ENCODE measurements at regions not wholly inside any gene's neighbourhood (a gene's known extent, or its start where the extent isn't known, plus 50 kb on each side); places are given as distances from the start of the nearest gene placed in this dataset.
A peak's percentile ranks its signal among the peaks of the same experiment; 100 is the strongest.

- DNase-seq: no peak
Observed at GRCh38 chr4:123265443-123265842, 131.2 kb upstream of the SPRY1 start.

- DNase-seq: no peak
Observed at GRCh38 chr4:123266221-123266620, 130.4 kb upstream of the SPRY1 start.

- DNase-seq: no peak
Observed at GRCh38 chr4:123278755-123279154, 117.8 kb upstream of the SPRY1 start.

DNA sequence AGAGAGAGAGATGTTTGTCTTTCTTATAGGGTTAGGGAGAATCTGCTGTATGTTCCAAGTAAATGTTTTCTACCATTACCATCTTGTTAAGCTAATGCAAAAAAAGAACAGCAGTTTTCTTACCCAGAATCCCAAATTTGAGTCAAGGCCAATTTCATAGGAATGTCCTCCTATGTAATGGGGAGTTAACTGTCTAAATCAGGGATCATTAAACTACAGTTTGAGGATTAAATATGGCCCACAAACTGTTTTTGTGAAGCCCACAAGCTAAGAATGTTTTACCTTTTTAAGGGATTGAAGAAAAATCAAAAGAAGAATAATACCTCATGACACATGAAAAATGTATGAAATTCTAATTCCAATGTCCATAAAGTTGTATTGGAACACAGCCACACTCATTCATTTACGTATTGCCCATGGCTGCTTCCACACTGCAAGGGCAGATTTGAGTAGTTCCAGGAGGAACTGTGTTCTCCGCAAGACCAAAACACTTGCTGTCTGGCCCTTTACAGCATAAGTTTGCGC lies 113.2 kb upstream of the SPRY1 start:
- DNase-seq: no peak

DNA sequence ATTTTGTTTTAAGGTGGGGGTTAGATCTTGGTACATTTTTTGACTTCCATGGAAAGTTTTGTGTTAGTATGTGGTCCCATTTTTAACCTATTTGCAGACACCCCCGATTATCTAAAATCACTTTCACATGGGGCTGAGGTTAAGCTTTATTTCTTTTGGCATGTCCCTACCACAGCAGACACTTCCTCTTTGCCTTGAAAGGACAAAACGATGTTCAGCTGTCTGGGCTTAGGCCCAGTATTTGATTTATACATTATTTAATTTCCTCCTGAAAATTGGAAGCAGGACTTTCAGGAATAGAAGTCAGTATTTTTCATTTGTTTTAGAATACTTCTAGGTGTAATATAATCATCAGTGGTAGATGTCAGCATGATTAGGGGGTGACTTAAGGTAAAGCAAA lies 112.4 kb upstream of the SPRY1 start:
- no peak for DNase-seq

GRCh38 chr4:123286903-123287466 lies 109.6 kb upstream of the SPRY1 start:
- no peak for DNase-seq

DNA sequence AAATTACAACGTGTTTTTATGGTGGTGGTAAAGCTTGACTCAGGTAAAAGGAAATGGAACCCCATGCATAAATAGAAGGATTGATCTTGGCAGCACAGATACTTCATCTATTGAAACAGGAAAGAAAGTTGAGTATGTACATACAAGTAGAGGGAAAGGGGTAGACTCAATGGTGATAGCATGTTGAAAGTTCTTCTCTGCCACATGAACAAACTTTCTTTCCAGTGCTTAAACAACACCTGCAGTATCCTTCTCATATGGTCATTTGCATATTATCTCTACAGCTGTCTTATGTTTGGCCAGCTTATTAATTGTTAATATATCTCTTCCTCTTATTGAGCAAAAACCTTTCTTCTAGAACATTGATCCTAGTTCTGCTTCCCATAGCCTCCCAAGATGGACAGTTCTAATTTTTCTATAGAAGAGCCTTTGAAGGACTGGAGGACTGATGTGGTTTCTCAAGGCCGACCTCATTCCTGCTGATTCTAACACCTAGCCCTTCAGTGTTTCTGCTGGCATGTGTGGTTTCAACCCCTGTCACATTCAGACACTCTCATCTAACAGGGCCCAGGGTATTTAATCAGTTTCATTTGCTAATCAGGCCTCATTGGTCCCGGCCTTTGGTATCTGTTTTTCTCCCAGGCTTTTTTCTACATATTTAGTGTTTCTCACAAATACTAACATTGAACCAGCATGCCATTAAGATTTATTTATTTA lies 108.1 kb upstream of the SPRY1 start:
- no peak for DNase-seq

GRCh38 chr4:123291329-123291728 lies 105.3 kb upstream of the SPRY1 start:
- no peak for DNase-seq

GRCh38 chr4:123297836-123298235 lies 98.8 kb upstream of the SPRY1 start:
- DNase-seq: no peak

DNA sequence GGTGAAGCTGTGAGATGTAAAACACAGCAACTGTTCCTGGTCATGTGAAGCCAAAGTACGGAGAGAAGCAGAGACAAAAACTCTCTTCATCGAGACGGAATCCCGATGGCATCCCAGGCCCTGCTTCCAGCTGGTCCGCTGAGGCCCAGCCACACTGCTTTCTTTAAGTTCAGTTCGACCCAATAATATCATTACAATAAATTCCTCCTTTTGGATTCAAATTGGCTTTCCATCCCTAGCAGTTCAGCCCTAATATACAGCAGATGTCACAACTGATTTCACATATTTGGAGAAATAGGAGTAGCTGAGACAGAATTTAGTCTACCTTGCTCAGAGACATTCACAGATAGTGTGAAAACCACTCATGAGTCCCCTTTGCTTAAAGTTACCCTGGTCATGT lies 98.3 kb upstream of the SPRY1 start:
- no peak for DNase-seq

GRCh38 chr4:123298801-123299200 lies 97.8 kb upstream of the SPRY1 start:
- DNase-seq: no peak

DNA sequence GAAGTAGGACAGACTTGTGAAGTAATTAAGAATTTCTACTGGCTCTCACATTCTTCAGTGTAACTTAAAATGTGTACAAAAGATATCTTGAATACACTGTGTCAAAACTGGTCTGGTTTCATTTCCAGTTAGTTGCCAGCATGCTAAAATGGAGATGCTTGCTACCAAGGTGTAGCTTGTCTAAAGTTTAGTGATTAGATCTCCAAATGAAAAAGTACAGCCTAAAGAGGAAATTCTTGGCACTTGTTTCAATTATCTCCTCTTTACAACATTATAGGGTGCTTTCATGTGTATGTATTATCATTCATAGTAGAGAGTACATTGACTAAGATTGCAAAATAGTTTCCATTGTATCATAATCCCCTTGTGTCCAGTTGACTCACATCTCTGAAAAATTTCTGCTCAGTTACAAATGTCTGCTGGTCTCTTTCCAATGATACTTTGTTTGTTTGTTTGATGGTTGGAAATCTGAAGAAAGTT lies 97.3 kb upstream of the SPRY1 start:
- DNase-seq: no peak

DNA sequence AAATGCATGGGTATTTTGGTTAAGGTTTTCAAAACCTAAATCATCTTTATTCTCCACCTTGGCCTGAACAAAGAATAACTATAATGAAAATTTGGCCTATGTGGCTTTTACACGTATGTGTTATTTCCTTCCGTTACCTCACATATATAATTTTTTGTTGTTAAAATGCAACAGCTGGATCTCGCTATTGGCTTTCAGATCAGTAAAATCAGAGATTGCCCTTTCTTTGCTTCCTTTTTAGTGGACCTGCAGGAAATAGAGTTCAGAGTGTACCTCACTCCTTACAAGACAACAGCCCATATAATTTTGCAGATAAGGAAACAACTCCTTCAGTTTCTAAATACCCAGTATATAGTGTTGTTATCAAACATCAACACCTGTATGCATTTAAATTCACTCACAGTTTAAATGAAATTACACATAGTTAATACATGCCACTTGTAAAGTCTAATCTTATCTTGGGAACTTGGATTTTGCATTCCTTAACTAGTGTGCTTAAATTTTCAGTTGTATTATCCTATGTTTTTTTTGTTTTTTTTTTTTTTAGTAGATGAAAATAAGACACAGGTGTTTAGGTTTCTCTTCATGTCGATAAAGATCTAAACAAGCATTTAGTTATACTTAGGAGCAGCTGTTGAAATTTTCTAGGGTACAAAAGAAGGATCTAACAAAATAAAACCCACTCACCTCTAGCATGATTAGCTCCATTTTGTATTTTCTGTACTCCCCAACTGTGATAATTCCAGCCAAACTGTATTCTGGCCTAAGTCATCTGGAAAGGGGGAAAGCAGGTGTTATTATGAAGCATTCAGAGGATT lies 96.2 kb upstream of the SPRY1 start:
- no peak for DNase-seq

DNA sequence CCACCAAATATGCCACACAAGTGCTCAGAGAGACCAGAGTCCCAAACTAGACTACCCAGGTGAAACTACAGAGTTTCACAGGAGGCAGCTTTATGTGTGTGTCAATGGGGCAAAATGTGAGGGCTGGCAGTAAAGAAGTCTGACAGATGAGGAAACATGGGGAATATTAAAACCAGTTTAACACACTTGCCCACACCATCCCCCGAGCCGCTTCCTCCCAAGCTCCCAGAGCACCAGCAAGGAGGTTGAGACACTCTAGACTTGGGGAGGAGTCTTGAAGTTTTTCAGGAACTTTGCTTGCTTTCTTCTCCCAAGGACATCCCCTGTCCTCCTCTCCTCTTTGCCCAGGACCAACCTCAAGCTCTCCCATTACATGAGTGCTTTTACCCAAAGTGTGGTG lies 94.7 kb upstream of the SPRY1 start:
- DNase-seq: no peak

GRCh38 chr4:123304151-123304964 lies 92.2 kb upstream of the SPRY1 start:
- peak in 24 of 56 donors; percentile 1 to 46 (median 13) for DNase-seq

- DNase-seq: no peak
Observed at GRCh38 chr4:123305736-123306135, 90.9 kb upstream of the SPRY1 start.

GRCh38 chr4:123306769-123307168 lies 89.8 kb upstream of the SPRY1 start:
- DNase-seq: no peak

GRCh38 chr4:123308667-123309066 lies 87.9 kb upstream of the SPRY1 start:
- DNase-seq: no peak

DNA sequence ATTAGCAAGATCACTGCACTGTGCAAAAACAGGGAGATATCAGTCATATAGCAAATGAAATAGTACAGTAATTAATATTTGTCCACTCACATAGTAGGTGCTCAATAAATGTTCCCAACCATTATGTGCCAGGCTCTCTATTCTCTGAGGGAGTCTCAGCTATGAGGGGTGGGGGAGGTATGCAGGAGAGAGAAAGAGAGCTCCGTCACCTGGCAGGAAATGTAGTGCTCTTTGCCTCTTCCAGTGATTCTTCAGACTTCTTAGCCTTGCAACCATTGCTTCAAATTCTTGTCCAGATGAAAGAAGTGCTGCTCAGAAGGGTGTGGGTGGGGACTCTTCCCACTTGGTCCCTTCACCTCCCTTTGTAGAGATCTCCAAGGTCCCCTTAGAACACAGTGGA lies 84.5 kb upstream of the SPRY1 start:
- DNase-seq: no peak

DNA sequence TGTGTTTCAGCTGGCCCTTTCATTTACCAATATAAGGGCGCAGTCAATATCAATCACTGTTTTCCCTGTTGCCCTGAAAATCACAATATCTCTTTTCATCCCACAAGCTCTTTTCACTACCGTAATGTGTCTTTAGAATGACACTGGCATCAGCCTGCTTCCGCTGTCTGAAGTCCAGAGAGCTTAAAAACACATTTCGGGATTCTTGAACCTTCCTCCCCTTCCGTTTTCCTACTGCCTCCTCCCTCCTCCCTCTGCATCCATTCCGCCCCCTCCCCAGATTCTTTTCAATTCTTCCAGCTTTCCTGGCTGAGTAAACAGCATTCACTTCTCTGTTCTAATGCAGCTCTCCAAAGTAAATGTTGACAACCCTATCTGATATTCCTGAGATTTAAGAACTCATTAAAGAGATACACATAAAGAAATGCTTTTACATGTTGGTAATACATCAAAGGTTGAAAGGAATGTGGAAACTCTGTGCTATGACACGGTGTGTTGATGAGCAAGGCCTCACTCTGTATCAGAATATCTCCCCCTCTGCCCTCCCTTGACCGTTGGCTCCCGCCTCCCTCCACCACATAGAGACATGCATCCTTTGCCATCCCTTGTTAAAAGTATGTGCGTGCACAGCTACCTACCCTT lies 83.5 kb upstream of the SPRY1 start:
- DNase-seq: no peak

DNA sequence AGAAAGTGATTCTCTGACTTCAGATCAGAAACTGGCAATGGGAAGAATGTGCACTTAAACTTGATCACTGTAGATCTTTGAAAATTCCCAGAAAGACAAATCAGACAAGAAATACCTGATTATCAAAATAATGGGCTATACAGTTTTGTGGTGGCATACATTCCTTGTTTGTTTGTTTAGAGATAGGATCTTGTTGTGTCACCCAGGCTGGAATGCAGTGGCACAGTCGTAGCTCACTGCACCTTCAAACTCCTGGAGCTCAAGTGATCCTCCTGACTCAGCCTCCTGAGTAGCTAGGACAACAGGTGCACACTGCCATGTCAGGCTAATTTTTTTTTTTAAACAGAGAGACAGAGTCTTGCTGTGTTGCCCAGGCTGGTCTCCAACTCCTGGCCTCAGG lies 81.0 kb upstream of the SPRY1 start:
- DNase-seq: no peak

Measured in nucleus accumbens (tissue), 56 donors.